ENCODE measurements at regions not wholly inside any gene's neighbourhood (a gene's known extent, or its start where the extent isn't known, plus 50 kb on each side); places are given as distances from the start of the nearest gene placed in this dataset.

GRCh38 chr6:3664625-3665041, 86.9 kb downstream of the PXDC1 start:
- TF ChIP-seq, protein P1, sequence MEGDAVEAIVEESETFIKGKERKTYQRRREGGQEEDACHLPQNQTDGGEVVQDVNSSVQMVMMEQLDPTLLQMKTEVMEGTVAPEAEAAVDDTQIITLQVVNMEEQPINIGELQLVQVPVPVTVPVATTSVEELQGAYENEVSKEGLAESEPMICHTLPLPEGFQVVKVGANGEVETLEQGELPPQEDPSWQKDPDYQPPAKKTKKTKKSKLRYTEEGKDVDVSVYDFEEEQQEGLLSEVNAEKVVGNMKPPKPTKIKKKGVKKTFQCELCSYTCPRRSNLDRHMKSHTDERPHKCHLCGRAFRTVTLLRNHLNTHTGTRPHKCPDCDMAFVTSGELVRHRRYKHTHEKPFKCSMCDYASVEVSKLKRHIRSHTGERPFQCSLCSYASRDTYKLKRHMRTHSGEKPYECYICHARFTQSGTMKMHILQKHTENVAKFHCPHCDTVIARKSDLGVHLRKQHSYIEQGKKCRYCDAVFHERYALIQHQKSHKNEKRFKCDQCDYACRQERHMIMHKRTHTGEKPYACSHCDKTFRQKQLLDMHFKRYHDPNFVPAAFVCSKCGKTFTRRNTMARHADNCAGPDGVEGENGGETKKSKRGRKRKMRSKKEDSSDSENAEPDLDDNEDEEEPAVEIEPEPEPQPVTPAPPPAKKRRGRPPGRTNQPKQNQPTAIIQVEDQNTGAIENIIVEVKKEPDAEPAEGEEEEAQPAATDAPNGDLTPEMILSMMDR (IDR thresholded peaks at IDR 0.05), result no peak
- TF ChIP-seq POLR2AphosphoS5 (IDR thresholded peaks at IDR 0.05), result peak in 1 of 2 donors; percentile 34
- peaks cover 0 to 8% (median 0%) of the 10 kb centered on the region in 4 donors for H3K9me3 ChIP-seq
- H3K27me3 ChIP-seq, result no peaks in the 10 kb centered on the region
- H3K4me1 ChIP-seq, result peaks cover 8 to 30% (median 25%) of the 10 kb centered on the region in 4 donors
- peak; percentile 19 for DNase-seq (ENCODE audit: extremely low spot score)
- no peaks in the 10 kb centered on the region for H3K36me3 ChIP-seq
- H3K27ac ChIP-seq (replicated peaks in 1 of 4), result peak overlapping the region in 3 of 4 donors; percentile 12 to 54 (median 36)
- 70% methylated on average over 8 of the region's 8 CpGs for WGBS
- intact Hi-C loops (cut with DNase I), result no loop called here
- no peak overlapping the region for H3K4me3 ChIP-seq

GRCh38 chr6:3663811-3664210, 87.7 kb downstream of the PXDC1 start:
- Histone ChIP-seq H3K9me3 (peaks cover 0 to 1% (median 0%) of the 10 kb centered on the region in 4 donors), H3K27me3 (no peaks in the 10 kb centered on the region), H3K4me1 (peaks cover 8 to 30% (median 25%) of the 10 kb centered on the region in 4 donors), H3K27ac (replicated peaks in 1 of 4) (no peak overlapping the region), H3K36me3 (no peaks in the 10 kb centered on the region), H3K4me3 (no peak overlapping the region)
- intact Hi-C loops (cut with DNase I), result no loop called here
- 76% methylated on average over 3 of the region's 6 CpGs for WGBS
- DNase-seq (ENCODE audit: extremely low spot score), result peak; percentile 68
- TF ChIP-seq POLR2A (IDR thresholded peaks at IDR 0.05; ENCODE audit: low read depth) (no peak), POLR2AphosphoS5 (IDR thresholded peaks at IDR 0.05) (no peak), EP300 (IDR thresholded peaks at IDR 0.05) (no peak)
- TF ChIP-seq, protein P1 (IDR thresholded peaks at IDR 0.05), result no peak

GRCh38 chr6:3663081-3663480, 88.4 kb downstream of the PXDC1 start:
- Histone ChIP-seq H3K27me3 (no peaks in the 10 kb centered on the region), H3K4me3 (no peak overlapping the region), H3K4me1 (peaks cover 8 to 30% (median 25%) of the 10 kb centered on the region in 4 donors), H3K27ac (replicated peaks in 1 of 4) (no peak overlapping the region), H3K36me3 (no peaks in the 10 kb centered on the region), H3K9me3 (no peaks in the 10 kb centered on the region)
- TF ChIP-seq, protein P1 (IDR thresholded peaks at IDR 0.05), result no peak
- no peak for TF ChIP-seq POLR2A (IDR thresholded peaks at IDR 0.05; ENCODE audit: low read depth)
- no peak for TF ChIP-seq EP300 (IDR thresholded peaks at IDR 0.05)
- 84% methylated on average over 8 of the region's 8 CpGs for WGBS
- peak; percentile 55 for DNase-seq (ENCODE audit: extremely low spot score)
- intact Hi-C loops (cut with DNase I), result no loop called here

DNA sequence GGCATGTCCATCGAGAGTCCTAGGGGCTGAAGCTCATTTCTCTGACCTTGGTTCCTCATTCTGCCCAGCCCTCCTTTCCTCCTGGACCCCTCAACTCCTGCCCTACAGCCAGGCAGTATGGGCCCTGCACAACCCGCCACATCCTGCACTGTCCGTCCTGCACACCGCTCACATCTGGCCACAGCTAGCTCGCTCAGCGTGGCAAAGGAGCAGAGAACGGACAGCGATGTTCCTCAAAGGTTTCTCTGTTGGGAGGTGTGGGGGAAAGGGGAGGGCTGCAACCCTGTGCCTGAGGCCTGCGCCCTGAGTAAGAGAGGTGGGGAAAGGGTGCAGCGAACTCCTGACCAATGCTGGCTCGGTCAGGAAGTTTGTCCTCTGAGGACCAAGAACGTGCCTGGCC, 90.1 kb downstream of the PXDC1 start:
- Histone ChIP-seq H3K27ac (replicated peaks in 1 of 4) (no peak overlapping the region), H3K4me3 (no peak overlapping the region), H3K9me3 (no peaks in the 10 kb centered on the region), H3K27me3 (no peaks in the 10 kb centered on the region), H3K36me3 (no peaks in the 10 kb centered on the region), H3K4me1 (peaks cover 8 to 30% (median 25%) of the 10 kb centered on the region in 4 donors)
- TF ChIP-seq, protein P1 (IDR thresholded peaks at IDR 0.05), result no peak
- no peak for TF ChIP-seq POLR2AphosphoS5 (IDR thresholded peaks at IDR 0.05)
- no peak for TF ChIP-seq EP300 (IDR thresholded peaks at IDR 0.05)
- no peak for TF ChIP-seq POLR2A (IDR thresholded peaks at IDR 0.05; ENCODE audit: low read depth)
- intact Hi-C loops (cut with DNase I), result no loop called here
- DNase-seq (ENCODE audit: extremely low spot score), result peak; percentile 70
- WGBS, result 93% methylated on average over 12 of the region's 12 CpGs

GRCh38 chr6:3660473-3660872, 91.0 kb downstream of the PXDC1 start:
- peaks cover 6 to 23% (median 19%) of the 10 kb centered on the region in 4 donors for H3K4me1 ChIP-seq
- intact Hi-C loops (cut with DNase I), result no loop called here
- 90% methylated on average over 7 of the region's 8 CpGs for WGBS

More at GRCh38 chr6:3660473-3660872, 91.0 kb downstream of the PXDC1 start:
- H3K27me3 ChIP-seq, result no peaks in the 10 kb centered on the region
- H3K36me3 ChIP-seq, result no peaks in the 10 kb centered on the region
- no peak overlapping the region for H3K4me3 ChIP-seq
- H3K27ac ChIP-seq (replicated peaks in 1 of 4), result no peak overlapping the region
- H3K9me3 ChIP-seq, result no peaks in the 10 kb centered on the region
- TF ChIP-seq POLR2AphosphoS5 (IDR thresholded peaks at IDR 0.05), result no peak
- TF ChIP-seq, protein P1 (IDR thresholded peaks at IDR 0.05), result no peak
- TF ChIP-seq POLR2A (IDR thresholded peaks at IDR 0.05; ENCODE audit: low read depth), result no peak
- TF ChIP-seq EP300 (IDR thresholded peaks at IDR 0.05), result no peak
- no peak for DNase-seq (ENCODE audit: extremely low spot score)

Data from esophagus muscularis mucosa (tissue), 4 donors.